WTC11 (cell line): ENCODE measurements at regions not wholly inside any gene's neighbourhood (a gene's known extent, or its start where the extent isn't known, plus 50 kb on each side); places are given as distances from the start of the nearest gene placed in this dataset.

ENCODE experiments used
- ARID4B ChIP-seq: sonication (generic); formaldehyde crosslinking; IDR thresholded peaks from 2 replicates; pipeline ENCODE4 v1.8.0; 2023; ENCODE audit warnings: missing genetic modification reagents, mild to moderate bottlenecking, borderline replicate concordance
- ATF2 ChIP-seq: sonication (generic); formaldehyde crosslinking; IDR thresholded peaks from 2 replicates; pipeline ENCODE4 v1.8.1; 2022; ENCODE audit warnings: low read depth, missing genetic modification reagents, borderline replicate concordance
- CTCF ChIP-seq: fragments of 200-600 bp; IDR thresholded peaks from 2 replicates; pipeline ENCODE4 v1.8.0; 2022; ENCODE audit warnings: antibody characterized with exemption
- IRF1 ChIP-seq: sonication (generic); formaldehyde crosslinking; IDR thresholded peaks from 2 replicates; pipeline ENCODE4 v1.8.0; 2023; ENCODE audit warnings: missing genetic modification reagents
- JAZF1 ChIP-seq: fragments of 250-450 bp; sonication (Bioruptor Pico); IDR thresholded peaks from 2 replicates; pipeline ENCODE4 v1.9.0; 2021; ENCODE audit warnings: moderate library complexity, mild to moderate bottlenecking, inconsistent platforms
- JUN ChIP-seq: sonication (generic); formaldehyde crosslinking; IDR thresholded peaks from 2 replicates; pipeline ENCODE4 v1.8.0; 2023; ENCODE audit warnings: mild to moderate bottlenecking, missing genetic modification reagents
- PRDM15 ChIP-seq: sonication (generic); formaldehyde crosslinking; IDR thresholded peaks from 2 replicates; pipeline ENCODE4 v1.8.0; 2022; ENCODE audit warnings: missing genetic modification reagents
- PRRX2 ChIP-seq: fragments of 250-450 bp; sonication (Bioruptor Pico); IDR thresholded peaks from 2 replicates; pipeline ENCODE4 v1.8.0; 2021; ENCODE audit warnings: mild to moderate bottlenecking
- SMAD3 ChIP-seq: sonication (generic); formaldehyde crosslinking; IDR thresholded peaks from 2 replicates; pipeline ENCODE4 v1.8.0; 2022; ENCODE audit warnings: missing genetic modification reagents, mild to moderate bottlenecking, borderline replicate concordance
- TEAD1 ChIP-seq: sonication (generic); formaldehyde crosslinking; IDR thresholded peaks from 2 replicates; pipeline ENCODE4 v1.8.0; 2022; ENCODE audit warnings: mild to moderate bottlenecking, missing genetic modification reagents
- USF2 ChIP-seq: sonication (generic); formaldehyde crosslinking; IDR thresholded peaks from 2 replicates; pipeline ENCODE4 v1.8.1; 2023; ENCODE audit warnings: mild to moderate bottlenecking, missing genetic modification reagents, moderate library complexity
- ZNF121 ChIP-seq: sonication (generic); formaldehyde crosslinking; IDR thresholded peaks from 2 replicates; pipeline ENCODE4 v1.8.0; 2023; ENCODE audit warnings: missing genetic modification reagents
- ZNF423 ChIP-seq: fragments of 250-450 bp; sonication (Bioruptor Pico); IDR thresholded peaks from 2 replicates; pipeline ENCODE4 v2.1.2; 2022; ENCODE audit warnings: mild to moderate bottlenecking, moderate library complexity

GRCh38 chr10:129097776-129098330, 369.2 kb upstream of the MGMT start:
- no peak for TF ChIP-seq CTCF
- TF ChIP-seq USF2 (CRISPR knock-in tag) = no peak
- no peak for TF ChIP-seq JUN (CRISPR knock-in tag)
- no peak for TF ChIP-seq JAZF1 (CRISPR knock-in tag)
- TF ChIP-seq PRDM15 (CRISPR knock-in tag) = no peak
- no peak for TF ChIP-seq ATF2
- TF ChIP-seq TEAD1 (CRISPR knock-in tag) = no peak
- no peak for TF ChIP-seq ARID4B (CRISPR knock-in tag)
- no peak for TF ChIP-seq IRF1
- TF ChIP-seq ZNF423 = no peak
- TF ChIP-seq PRRX2 (CRISPR knock-in tag) = no peak
- no peak for TF ChIP-seq ZNF121 (CRISPR knock-in tag)
- no peak for TF ChIP-seq SMAD3 (CRISPR knock-in tag)
